HAP-1 (cell line): ENCODE measurements at regions not wholly inside any gene's neighbourhood (a gene's known extent, or its start where the extent isn't known, plus 50 kb on each side); places are given as distances from the start of the nearest gene placed in this dataset.

Experiments used
- DNase-seq, 2 experiments: peaks; one replicate each; pipeline ENCODE4 v3.0.0-alpha.2; 2016 to 2020; ENCODE audit warnings: low spot score in 2 of 2
- H3K27me3 ChIP-seq: fragments of 250-450 bp; sonication (Bioruptor Pico); 2 replicates; pipeline ENCODE4 v1.5.1; 2020; ENCODE audit warnings: low read depth, mild to moderate bottlenecking, moderate library complexity
- H3K36me3 ChIP-seq: fragments of 250-450 bp; sonication (Bioruptor Pico); replicated peaks from 2 replicates; pipeline ENCODE4 v1.5.1; 2020; ENCODE audit warnings: mild to moderate bottlenecking
- H3K4me1 ChIP-seq: fragments of 250-450 bp; sonication (Bioruptor Pico); 2 replicates; pipeline ENCODE4 v1.5.1; 2020; ENCODE audit warnings: mild to moderate bottlenecking
- H3K4me3 ChIP-seq: fragments of 250-450 bp; sonication (Bioruptor Pico); 2 replicates; pipeline ENCODE4 v1.5.1; 2020; ENCODE audit warnings: mild to moderate bottlenecking, moderate library complexity
- H3K9me3 ChIP-seq: fragments of 250-450 bp; sonication (Bioruptor Pico); 2 replicates; pipeline ENCODE4 v1.5.1; 2020; ENCODE audit warnings: mild to moderate bottlenecking, moderate library complexity
- in situ Hi-C: fragments of 300-500 bp; cut with MboI; formaldehyde crosslinking; loops from 3 replicates; pipeline ENCODE4 v1.14.3; 2020; ENCODE audit warnings: low sequenced_read_pairs, inconsistent platforms, mixed read lengths

- no peak for DNase-seq
- Histone ChIP-seq H3K9me3 (no peaks in the 10 kb centered on the region), H3K36me3 (no peaks in the 10 kb centered on the region), H3K4me1 (no peaks in the 10 kb centered on the region), H3K4me3 (no peak overlapping the region), H3K27me3 (no peaks in the 10 kb centered on the region)
- in situ Hi-C loops, result no loop called here
Measured at GRCh38 chr2:22002066-22002465, 878.3 kb downstream of the TDRD15 start.

GRCh38 chr2:22003270-22003669, 879.5 kb downstream of the TDRD15 start:
- Histone ChIP-seq H3K4me1 (no peaks in the 10 kb centered on the region), H3K9me3 (no peaks in the 10 kb centered on the region), H3K27me3 (no peaks in the 10 kb centered on the region), H3K4me3 (no peak overlapping the region), H3K36me3 (no peaks in the 10 kb centered on the region)
- in situ Hi-C loops, result no loop called here
- no peak for DNase-seq

- in situ Hi-C loops, result no loop called here
- Histone ChIP-seq H3K9me3 (no peaks in the 10 kb centered on the region), H3K4me3 (no peak overlapping the region), H3K4me1 (no peaks in the 10 kb centered on the region), H3K27me3 (no peaks in the 10 kb centered on the region), H3K36me3 (no peaks in the 10 kb centered on the region)
- DNase-seq, result no peak
Measured at GRCh38 chr2:22011048-22011447, 887.3 kb downstream of the TDRD15 start.

GRCh38 chr2:22020091-22020742, 896.4 kb downstream of the TDRD15 start:
- in situ Hi-C loops, result no loop called here
- Histone ChIP-seq H3K4me1 (no peaks in the 10 kb centered on the region), H3K36me3 (no peaks in the 10 kb centered on the region), H3K4me3 (no peak overlapping the region), H3K9me3 (no peaks in the 10 kb centered on the region), H3K27me3 (no peaks in the 10 kb centered on the region)
- DNase-seq, result no peak

DNA sequence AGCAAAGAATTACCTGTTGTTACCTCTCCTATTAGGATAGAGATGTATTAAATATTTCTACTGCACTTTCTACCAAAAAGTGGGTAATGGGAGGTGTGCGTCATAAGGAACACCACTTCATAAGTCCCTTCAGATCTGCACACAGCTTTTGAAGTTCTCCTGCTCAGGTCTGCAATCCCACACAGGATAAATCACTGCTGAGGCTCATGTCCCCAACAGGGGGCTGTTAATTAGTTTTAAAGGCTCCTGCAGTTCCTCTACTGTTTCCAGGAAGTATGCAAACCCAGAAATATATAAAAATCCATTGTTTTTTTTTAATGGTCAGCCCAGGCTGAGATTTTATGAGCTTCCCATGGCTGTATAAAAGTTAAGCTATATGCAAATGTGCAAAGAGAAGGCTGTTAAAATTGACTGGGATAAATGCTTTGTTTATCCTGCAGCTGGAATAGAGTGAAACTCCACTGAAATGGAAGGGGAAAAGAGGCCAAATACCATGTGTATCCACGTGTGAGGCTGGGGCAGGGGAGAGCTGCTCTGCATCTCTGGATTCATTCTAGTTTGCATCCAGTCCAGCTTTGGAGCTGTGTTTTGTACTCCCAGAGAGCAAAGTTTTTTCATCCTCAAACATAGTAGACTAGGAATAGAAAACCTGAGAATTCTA, 903.7 kb downstream of the TDRD15 start:
- in situ Hi-C loops, result no loop called here

GRCh38 chr2:22035361-22035830, 911.6 kb downstream of the TDRD15 start:
- H3K9me3 ChIP-seq, result no peaks in the 10 kb centered on the region
- no peak overlapping the region for H3K4me3 ChIP-seq
- H3K27me3 ChIP-seq, result no peaks in the 10 kb centered on the region
- no peaks in the 10 kb centered on the region for H3K36me3 ChIP-seq
- H3K4me1 ChIP-seq, result no peaks in the 10 kb centered on the region
- DNase-seq, result no peak
- in situ Hi-C loops, result no loop called here

More for the DNA sequence above, 903.7 kb downstream of the TDRD15 start:
- no peaks in the 10 kb centered on the region for H3K9me3 ChIP-seq
- no peak overlapping the region for H3K4me3 ChIP-seq
- H3K36me3 ChIP-seq, result no peaks in the 10 kb centered on the region
- no peak for DNase-seq
- no peaks in the 10 kb centered on the region for H3K4me1 ChIP-seq
- H3K27me3 ChIP-seq, result no peaks in the 10 kb centered on the region

- Histone ChIP-seq H3K27me3 (no peaks in the 10 kb centered on the region), H3K4me3 (no peak overlapping the region), H3K9me3 (no peaks in the 10 kb centered on the region), H3K4me1 (no peaks in the 10 kb centered on the region), H3K36me3 (no peaks in the 10 kb centered on the region)
- in situ Hi-C loops, result no loop called here
- DNase-seq, result no peak
Measured at GRCh38 chr2:22037274-22037673, 913.5 kb downstream of the TDRD15 start.

DNA sequence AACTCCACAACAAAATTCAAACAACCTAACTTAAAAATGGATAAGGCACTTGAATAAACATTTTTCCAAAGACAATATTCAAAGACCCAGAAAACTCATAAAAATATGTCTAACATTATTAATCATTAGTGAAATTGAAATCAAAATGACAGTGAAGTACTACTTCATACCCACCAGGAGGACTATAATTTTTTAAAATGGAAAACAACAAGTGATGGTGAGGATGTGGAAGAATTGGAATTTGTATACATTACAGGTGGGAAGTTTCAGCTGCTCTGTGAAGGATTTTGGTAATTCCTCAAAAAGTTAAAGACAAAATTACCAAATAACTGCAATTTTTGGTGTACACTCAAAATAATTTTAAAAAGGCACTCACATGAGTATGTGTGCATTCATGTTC, 920.0 kb downstream of the TDRD15 start:
- Histone ChIP-seq H3K4me1 (no peaks in the 10 kb centered on the region), H3K27me3 (no peaks in the 10 kb centered on the region), H3K4me3 (no peak overlapping the region), H3K36me3 (no peaks in the 10 kb centered on the region), H3K9me3 (no peaks in the 10 kb centered on the region)
- in situ Hi-C loops, result no loop called here
- DNase-seq, result no peak

DNA sequence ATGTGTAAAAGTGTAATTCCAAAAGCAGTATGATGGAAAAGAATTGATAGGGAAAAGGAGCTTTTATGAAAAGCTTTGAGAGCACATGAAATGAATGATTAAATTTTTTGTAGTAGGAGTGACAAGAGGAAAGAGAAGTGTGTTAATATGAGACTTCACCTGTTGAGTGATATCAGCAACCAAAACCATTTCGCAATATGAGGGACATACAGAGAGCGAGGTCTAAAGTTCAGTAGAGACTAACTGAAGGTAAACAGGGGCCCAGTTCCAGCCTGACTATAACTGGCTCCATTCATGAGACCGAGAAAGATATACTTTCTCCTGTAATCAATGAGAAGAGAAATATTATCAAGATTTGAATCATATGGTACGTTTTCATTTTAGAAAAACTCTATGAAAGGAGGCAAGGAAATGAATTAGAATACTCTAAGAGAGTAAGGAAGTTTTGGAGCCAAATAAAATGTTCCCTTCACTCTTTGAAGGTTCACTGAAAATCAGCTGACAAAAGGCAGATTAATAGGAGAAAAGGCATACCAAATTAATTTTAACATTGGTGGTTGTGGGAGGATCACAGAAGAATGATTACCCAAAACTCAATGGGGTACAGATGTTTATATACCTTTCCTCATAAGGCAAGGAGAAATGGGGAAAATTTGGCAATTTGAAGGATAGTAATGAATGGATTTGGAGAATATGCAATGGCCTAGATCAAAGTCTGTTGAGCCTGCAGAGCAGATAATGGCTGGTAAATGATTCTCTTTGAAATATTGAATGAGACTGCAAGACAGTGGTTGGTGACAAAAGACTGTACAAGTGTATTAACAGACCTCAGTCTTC, 932.2 kb downstream of the TDRD15 start:
- in situ Hi-C loops, result no loop called here
- Histone ChIP-seq H3K4me3 (no peak overlapping the region), H3K4me1 (no peaks in the 10 kb centered on the region), H3K9me3 (no peaks in the 10 kb centered on the region), H3K27me3 (no peaks in the 10 kb centered on the region), H3K36me3 (no peaks in the 10 kb centered on the region)
- no peak for DNase-seq

- no peaks in the 10 kb centered on the region for H3K4me1 ChIP-seq
- H3K27me3 ChIP-seq, result no peaks in the 10 kb centered on the region
- DNase-seq, result no peak
- no peaks in the 10 kb centered on the region for H3K36me3 ChIP-seq
- no peak overlapping the region for H3K4me3 ChIP-seq
- H3K9me3 ChIP-seq, result no peaks in the 10 kb centered on the region
- in situ Hi-C loops, result no loop called here
Measured at GRCh38 chr2:22056621-22057132, 932.9 kb downstream of the TDRD15 start.

DNA sequence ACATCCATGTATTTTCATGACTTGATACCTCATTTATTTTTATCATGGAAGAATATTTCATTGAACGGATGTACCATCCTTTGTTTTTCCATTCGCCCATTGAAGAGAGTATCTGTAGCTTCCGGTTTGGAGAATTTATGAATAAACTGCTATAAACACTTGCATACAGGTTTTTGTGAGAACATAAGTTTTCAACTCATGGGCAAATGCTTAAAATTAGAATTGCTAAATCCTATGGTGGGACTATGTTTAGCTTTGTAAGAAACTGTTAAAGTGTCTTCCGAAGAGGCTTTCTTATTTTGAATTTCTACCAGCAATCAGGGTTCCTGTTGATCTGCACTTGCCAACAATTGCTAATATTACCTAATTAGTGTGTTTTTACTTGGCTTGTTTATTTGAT, 938.9 kb downstream of the TDRD15 start:
- H3K4me3 ChIP-seq, result no peak overlapping the region
- in situ Hi-C loops, result no loop called here
- H3K4me1 ChIP-seq, result no peaks in the 10 kb centered on the region
- no peak for DNase-seq
- no peaks in the 10 kb centered on the region for H3K27me3 ChIP-seq
- H3K9me3 ChIP-seq, result no peaks in the 10 kb centered on the region
- no peaks in the 10 kb centered on the region for H3K36me3 ChIP-seq

DNA sequence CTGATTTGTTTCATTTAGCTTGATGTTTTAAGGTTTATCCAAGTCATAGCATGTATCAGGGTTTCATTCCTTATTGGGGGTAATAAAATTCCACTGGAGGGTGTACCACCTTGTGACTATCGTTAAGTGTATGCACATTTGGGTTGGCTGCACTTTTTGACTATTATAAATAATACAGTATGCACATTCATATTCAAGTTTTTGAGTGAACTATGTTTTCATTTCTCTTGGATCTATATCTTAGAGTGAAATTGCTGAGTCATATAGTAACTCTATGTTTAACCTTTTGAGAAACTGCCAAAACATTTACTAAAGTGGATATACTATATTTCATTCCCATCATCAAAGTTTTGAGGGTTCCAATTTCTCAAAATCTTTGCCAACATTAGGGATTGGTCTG, 952.7 kb downstream of the TDRD15 start:
- Histone ChIP-seq H3K4me3 (no peak overlapping the region), H3K4me1 (no peaks in the 10 kb centered on the region), H3K9me3 (no peaks in the 10 kb centered on the region), H3K36me3 (no peaks in the 10 kb centered on the region), H3K27me3 (no peaks in the 10 kb centered on the region)
- in situ Hi-C loops, result no loop called here
- DNase-seq, result no peak

- Histone ChIP-seq H3K4me1 (no peaks in the 10 kb centered on the region), H3K4me3 (no peak overlapping the region), H3K36me3 (no peaks in the 10 kb centered on the region), H3K27me3 (no peaks in the 10 kb centered on the region), H3K9me3 (no peaks in the 10 kb centered on the region)
- no peak for DNase-seq
- in situ Hi-C loops, result no loop called here
Measured at GRCh38 chr2:22078701-22079100, 954.9 kb downstream of the TDRD15 start.

- Histone ChIP-seq H3K9me3 (no peaks in the 10 kb centered on the region), H3K4me3 (no peak overlapping the region), H3K36me3 (no peaks in the 10 kb centered on the region), H3K27me3 (no peaks in the 10 kb centered on the region), H3K4me1 (no peaks in the 10 kb centered on the region)
- DNase-seq, result no peak
- in situ Hi-C loops, result no loop called here
Measured at GRCh38 chr2:22079583-22079982, 955.8 kb downstream of the TDRD15 start.
